Head of caudate nucleus (tissue), 42 donors: ENCODE measurements at regions not wholly inside any gene's neighbourhood (a gene's known extent, or its start where the extent isn't known, plus 50 kb on each side); places are given as distances from the start of the nearest gene placed in this dataset.
A peak's percentile ranks its signal among the peaks of the same experiment; 100 is the strongest.

ENCODE experiments used
- DNase-seq, 42 donors: peaks; one replicate each; pipeline versions ENCODE4 v3.0.0 to v3.0.0-alpha.2; 2020 to 2021; ENCODE audit warnings: mixed read lengths in 7 of 42
- intact Hi-C: fragments of 100-400 bp; cut with DNase I; formaldehyde crosslinking; loops from one replicate; pipeline ENCODE4 v1.15.0; 2022

DNA sequence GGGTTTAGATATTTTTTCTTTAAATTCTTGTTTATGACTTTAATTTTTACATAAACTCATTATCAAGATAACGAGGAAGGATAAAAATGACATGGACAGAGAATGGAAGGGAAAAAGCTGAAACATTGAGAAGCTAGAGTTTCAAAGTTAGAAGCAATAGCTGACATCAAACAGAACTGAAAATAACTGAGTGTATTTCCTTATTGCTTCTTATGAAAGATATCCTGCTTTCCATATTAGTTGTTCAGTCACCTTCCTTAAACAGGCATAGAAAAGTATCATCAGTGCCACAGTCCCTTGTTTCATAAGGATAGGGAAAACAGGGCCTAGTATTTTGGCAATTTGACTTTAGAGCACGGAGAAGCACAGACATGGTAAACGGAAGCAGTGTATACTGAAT lies 460.5 kb upstream of the GHITM start:
- intact Hi-C loops = no loop called here
- no peak for DNase-seq

GRCh38 chr10:83680470-83680891 lies 458.8 kb upstream of the GHITM start:
- intact Hi-C loops = no loop called here
- DNase-seq = peak in 14 of 42 donors; percentile 1 to 54 (median 24)

- DNase-seq = no peak
- intact Hi-C loops = no loop called here
These were observed 456.9 kb upstream of the GHITM start for GRCh38 chr10:83682414-83682813.

- no peak for DNase-seq
- intact Hi-C loops = no loop called here
These were observed 453.9 kb upstream of the GHITM start for GRCh38 chr10:83685458-83685857.

DNA sequence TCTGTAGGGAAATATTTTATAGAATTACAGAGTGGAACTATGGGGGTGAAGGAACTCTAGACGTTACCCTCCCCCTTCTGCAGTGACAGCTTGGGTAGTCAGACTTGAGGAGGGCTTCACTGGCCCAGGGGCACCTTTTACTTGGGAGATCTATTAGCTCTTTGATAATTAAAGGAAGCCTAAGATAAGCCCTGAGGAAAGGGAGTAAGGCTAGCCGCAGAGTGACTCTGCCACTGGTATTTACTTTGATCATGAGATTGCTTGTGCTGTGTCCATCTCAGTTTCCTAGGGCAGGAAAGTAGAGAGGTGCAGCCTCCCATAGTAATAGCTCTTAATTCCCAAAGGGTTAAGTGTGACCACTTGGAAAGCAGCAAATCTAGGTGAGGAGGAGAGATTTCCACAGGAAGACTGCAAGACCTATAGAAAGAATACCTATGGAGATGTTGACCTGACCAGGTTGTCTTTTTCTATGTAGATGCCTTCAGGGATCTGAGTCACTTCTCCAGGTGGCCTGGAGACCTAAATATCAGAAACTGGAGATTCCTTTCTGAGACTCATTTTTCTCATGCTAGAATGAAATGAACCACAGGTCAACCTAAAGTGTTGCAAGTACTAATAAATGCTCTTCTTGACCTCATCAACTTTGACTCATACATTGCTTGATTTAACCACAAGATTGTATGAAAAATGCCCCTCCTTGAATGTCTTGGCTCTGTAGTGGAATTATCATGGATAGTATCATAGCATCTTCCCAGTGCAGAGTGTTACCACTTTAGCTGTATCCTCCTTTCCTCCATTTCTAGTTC lies 447.3 kb upstream of the GHITM start:
- DNase-seq = no peak
- intact Hi-C loops = no loop called here

DNA sequence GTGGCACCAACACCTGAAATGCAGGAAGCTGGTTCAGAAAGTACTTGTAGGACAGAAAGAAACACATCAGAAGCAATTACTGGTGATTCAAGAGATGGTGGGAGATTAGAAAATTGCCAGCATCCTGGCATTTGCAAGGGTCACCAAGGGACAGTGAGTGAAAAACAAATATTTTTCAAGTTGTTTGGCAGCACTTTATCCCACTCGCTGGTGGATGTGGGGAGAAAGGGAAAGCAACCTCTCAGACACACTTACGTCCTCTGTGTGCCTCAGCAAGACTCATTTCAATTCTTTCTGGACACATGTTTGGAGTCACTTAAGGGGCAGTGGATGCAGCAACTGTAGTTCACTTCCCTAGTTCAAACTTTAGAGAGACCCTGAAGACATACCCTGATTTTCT lies 440.4 kb upstream of the GHITM start:
- no peak for DNase-seq
- intact Hi-C loops = no loop called here

- intact Hi-C loops = no loop called here
- no peak for DNase-seq
These were observed 437.5 kb upstream of the GHITM start for GRCh38 chr10:83701799-83702198.

- no peak for DNase-seq
- intact Hi-C loops = no loop called here
These were observed 436.6 kb upstream of the GHITM start for GRCh38 chr10:83702731-83703130.

DNA sequence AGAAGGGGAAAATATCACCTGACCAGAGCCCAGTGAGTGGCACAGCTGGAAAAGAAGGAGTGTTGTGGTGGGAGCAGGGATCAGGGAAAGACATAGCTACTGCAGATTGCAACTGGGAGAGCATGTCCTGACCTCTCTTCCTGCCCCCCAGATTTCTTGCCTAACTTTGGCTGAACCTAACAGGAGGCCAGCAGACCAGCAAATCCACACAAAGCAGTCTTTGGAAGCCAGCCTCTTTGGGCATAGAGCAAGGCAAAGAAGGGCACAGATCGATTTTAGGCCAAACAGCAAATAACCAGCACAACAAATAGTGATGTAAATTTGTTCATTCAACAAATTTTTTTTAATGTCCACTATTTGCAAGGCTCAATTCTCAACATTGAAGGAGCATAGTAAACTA lies 433.2 kb upstream of the GHITM start:
- DNase-seq = no peak
- intact Hi-C loops = no loop called here

DNA sequence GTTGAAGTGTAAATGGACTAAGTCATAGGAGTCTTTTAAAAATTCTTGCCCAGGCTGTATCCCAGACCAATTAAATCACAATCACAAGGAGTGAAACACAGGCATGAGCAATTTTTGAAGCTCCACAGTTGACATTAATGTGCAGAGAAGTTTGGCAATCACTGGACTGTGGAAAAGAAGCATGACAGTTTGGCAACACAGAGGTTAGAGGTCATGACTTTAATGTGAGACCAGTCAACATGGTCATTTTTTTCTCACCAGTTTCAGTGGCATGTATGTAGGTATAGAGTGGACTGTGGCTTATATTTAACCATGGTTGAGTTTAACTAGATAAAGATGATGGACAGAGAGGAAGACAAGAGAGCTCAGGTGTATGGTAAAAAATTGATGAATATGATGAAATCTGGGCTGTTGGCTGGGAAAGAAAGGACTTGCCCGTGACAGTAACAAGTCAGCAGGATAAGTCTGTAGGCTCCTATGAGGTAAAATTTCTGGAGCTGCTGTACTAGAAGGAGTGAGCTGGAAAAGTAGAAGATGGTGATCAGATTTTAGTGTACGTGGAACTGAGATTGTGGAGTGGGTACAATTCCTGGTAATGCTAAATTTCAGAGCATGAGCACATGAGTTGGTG lies 432.2 kb upstream of the GHITM start:
- no peak for DNase-seq
- intact Hi-C loops = no loop called here

DNA sequence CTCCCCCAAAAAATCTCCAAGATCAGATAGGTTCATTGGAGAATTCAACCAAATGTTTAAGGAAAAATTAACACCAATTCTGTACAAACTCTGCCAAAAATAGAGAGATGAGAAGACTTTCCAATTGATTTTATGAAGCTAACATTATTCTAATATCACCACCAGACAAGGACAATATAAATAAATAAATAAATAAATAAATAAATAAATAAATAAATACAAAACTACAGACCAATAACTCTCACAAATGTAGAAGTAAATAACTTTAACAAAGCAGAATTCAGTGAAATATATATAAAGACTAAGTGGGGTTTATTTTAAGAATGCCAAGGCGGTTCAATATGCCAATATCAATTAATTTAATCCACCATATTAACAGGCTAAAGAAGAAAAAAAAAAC lies 425.9 kb upstream of the GHITM start:
- no peak for DNase-seq
- intact Hi-C loops = no loop called here

DNA sequence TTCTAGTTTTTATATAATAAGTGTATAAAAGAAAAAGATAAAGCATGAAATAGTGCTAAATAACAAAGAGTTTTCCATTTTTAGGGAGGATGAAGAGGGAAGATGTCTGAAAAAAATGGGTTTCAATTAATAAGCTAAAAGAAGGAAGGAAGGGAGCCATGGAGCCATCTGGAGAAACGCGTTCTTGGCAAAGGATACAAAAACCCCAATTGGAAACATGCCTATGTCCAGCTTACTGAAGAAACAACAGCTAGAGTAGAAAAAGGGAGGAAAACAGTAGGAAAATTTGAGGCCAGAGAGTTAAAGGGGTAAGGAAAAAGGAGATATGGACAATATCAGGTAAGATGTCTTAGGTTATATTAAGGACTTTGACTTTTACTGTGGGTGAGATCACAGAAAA lies 416.2 kb upstream of the GHITM start:
- DNase-seq = no peak
- intact Hi-C loops = no loop called here

DNA sequence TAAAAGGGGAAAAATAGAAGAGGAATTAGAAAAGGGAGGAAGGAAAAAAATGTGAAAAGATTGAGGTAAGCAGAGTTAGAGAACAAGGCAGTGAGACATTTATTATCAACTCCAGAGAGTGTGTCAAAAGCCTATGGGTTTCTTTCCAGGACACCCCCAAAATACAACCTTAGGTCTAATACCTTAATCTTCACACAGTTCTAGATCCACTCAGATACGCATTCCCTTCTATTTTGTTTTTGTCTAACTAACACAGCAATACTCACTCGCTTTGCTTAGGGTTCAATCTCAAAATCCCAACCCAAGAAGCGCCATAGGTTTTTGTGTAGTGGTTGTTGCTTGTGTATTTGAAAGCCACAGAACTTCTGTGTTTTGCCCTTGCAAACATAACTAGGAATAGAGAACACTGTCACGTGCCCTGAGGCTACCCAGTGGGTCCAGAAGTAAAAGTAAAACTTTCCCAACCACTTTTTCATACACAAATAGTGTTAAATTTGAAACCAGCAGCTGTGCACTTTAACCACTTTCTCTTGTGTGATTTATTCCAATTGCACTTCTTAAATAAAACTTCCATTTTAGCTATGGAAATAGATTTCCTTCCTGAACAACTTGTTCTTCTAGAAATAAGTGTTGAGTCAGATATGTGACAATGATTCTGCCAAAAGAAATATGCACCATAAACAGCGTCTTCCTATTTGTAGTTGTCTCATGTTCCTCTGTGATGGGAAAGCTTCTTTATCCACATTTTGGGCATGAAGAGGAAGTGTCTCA lies 414.7 kb upstream of the GHITM start:
- no peak for DNase-seq

GRCh38 chr10:83725567-83725966 lies 413.7 kb upstream of the GHITM start:
- DNase-seq = no peak
- intact Hi-C loops = no loop called here

More for the DNA sequence above, 414.7 kb upstream of the GHITM start:
- intact Hi-C loops = no loop called here

DNA sequence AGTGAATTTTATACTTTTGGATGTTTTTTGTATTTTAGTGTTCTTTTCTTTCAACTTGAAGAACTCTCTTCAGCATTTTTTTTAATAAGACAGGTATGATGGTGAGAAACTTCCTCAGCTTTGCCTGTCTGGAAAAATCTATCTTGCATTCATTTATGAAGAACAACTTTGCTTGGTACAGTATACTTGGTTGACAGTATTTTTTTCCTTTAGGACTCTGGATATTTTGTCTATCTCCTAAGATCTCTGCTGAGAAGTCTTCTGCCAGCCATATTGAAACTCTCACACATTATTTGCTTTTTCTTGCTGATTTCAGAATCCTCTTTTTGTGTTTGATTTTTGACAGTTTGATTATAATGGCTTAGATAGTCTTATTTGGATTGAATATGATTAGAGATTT lies 405.0 kb upstream of the GHITM start:
- intact Hi-C loops = no loop called here

GRCh38 chr10:83736008-83736407 lies 403.3 kb upstream of the GHITM start:
- intact Hi-C loops = no loop called here
- no peak for DNase-seq

More for the DNA sequence above, 405.0 kb upstream of the GHITM start:
- no peak for DNase-seq

DNA sequence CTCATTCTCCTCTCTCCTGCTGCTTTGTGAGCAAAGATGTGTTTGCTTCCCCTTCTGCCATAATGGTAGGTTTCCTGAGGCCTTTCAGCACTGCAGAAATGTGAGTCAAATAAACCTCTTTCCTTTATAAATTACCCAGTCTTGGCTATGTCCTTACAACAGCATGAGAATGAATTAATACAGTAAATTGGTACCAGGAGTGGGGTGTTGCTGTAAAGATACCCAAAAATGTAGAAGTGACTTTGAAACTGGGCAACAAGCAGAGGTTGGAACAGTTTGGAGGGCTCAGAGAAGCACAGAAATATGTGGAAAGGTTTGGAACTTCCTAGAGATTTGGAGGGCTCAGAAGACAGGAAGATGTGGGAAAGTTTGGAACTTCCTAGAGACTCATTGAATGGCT lies 388.7 kb upstream of the GHITM start:
- DNase-seq = no peak
- intact Hi-C loops = no loop called here

DNA sequence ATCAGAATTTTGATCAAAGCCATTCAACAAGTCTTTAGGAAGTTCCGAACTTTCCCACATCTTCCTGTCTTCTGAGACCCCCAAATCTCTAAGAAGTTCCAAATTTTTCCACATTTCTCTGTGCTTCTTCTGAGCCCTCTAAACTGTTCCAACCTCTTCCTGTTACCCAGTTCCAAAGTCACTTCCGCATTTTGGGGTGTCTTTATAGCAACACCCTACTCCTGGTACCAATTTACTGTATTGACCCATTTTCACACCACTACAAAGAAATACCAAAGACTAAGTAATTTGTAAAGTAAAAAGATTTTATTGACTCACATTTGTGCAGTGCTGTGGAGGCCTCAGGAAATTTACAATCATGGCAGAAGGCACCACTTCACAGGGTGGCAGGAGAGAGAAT lies 385.8 kb upstream of the GHITM start:
- no peak for DNase-seq
- intact Hi-C loops = no loop called here

- intact Hi-C loops = no loop called here
- no peak for DNase-seq
These were observed 384.5 kb upstream of the GHITM start for GRCh38 chr10:83754857-83755256.

- DNase-seq = no peak
- intact Hi-C loops = no loop called here
These were observed 379.2 kb upstream of the GHITM start for GRCh38 chr10:83760142-83760541.
